ENCODE measurements at regions not wholly inside any gene's neighbourhood (a gene's known extent, or its start where the extent isn't known, plus 50 kb on each side); places are given as distances from the start of the nearest gene placed in this dataset.
"Not testable (repeated sequence)": the region's sequence is repeated elsewhere in the genome, so short reads cannot be mapped to it uniquely, and the experiment has no call there.

GRCh38 chr9:75532233-75533050 lies 358.0 kb upstream of the PCSK5 start:
- intact Hi-C loops (cut with micrococcal nuclease), result no loop called here

- intact Hi-C loops (cut with micrococcal nuclease), result no loop called here
Observed at GRCh38 chr9:75539523-75539922, 350.9 kb upstream of the PCSK5 start.

GRCh38 chr9:75540185-75540584 lies 350.3 kb upstream of the PCSK5 start:
- intact Hi-C loops (cut with micrococcal nuclease), result no loop called here

- intact Hi-C loops (cut with micrococcal nuclease), result no loop called here
Observed at GRCh38 chr9:75541734-75542133, 348.7 kb upstream of the PCSK5 start.

- intact Hi-C loops (cut with micrococcal nuclease), result loop anchor here (1.0 kb wide), 1 partner anchor 44 kb away; no protein-coding TSS in a partner anchor
Observed at GRCh38 chr9:75544815-75545214, 345.7 kb upstream of the PCSK5 start.

- intact Hi-C loops (cut with micrococcal nuclease), result loop anchor here (1.0 kb wide), 1 partner anchor 44 kb away; no protein-coding TSS in a partner anchor
Observed at GRCh38 chr9:75545287-75545686, 345.2 kb upstream of the PCSK5 start.

- intact Hi-C loops (cut with micrococcal nuclease), result no loop called here
Observed at GRCh38 chr9:75548871-75549270, 341.6 kb upstream of the PCSK5 start.

GRCh38 chr9:75551861-75552260 lies 338.6 kb upstream of the PCSK5 start:
- intact Hi-C loops (cut with micrococcal nuclease), result no loop called here

- intact Hi-C loops (cut with micrococcal nuclease), result no loop called here
Observed at GRCh38 chr9:75552941-75553340, 337.5 kb upstream of the PCSK5 start.

- intact Hi-C loops (cut with micrococcal nuclease), result not testable (repeated sequence)
Observed at GRCh38 chr9:75566813-75567212, 323.7 kb upstream of the PCSK5 start.

GRCh38 chr9:75570538-75570937 lies 319.9 kb upstream of the PCSK5 start:
- intact Hi-C loops (cut with micrococcal nuclease), result no loop called here

- intact Hi-C loops (cut with micrococcal nuclease), result no loop called here
Observed at GRCh38 chr9:75574569-75574968, 315.9 kb upstream of the PCSK5 start.

- intact Hi-C loops (cut with micrococcal nuclease), result no loop called here
Observed at GRCh38 chr9:75582870-75583269, 307.6 kb upstream of the PCSK5 start.

GRCh38 chr9:75588808-75589207 lies 301.7 kb upstream of the PCSK5 start:
- intact Hi-C loops (cut with micrococcal nuclease), result no loop called here

GRCh38 chr9:75589497-75589896 lies 301.0 kb upstream of the PCSK5 start:
- intact Hi-C loops (cut with micrococcal nuclease), result no loop called here

GRCh38 chr9:75591972-75592371 lies 298.5 kb upstream of the PCSK5 start:
- intact Hi-C loops (cut with micrococcal nuclease), result no loop called here

GRCh38 chr9:75592586-75592985 lies 297.9 kb upstream of the PCSK5 start:
- intact Hi-C loops (cut with micrococcal nuclease), result no loop called here

- intact Hi-C loops (cut with micrococcal nuclease), result no loop called here
Observed at GRCh38 chr9:75593920-75594319, 296.6 kb upstream of the PCSK5 start.

GRCh38 chr9:75599126-75599525 lies 291.3 kb upstream of the PCSK5 start:
- intact Hi-C loops (cut with micrococcal nuclease), result no loop called here

GRCh38 chr9:75601280-75601679 lies 289.2 kb upstream of the PCSK5 start:
- intact Hi-C loops (cut with micrococcal nuclease), result no loop called here

- intact Hi-C loops (cut with micrococcal nuclease), result no loop called here
Observed at GRCh38 chr9:75602060-75602459, 288.4 kb upstream of the PCSK5 start.

- intact Hi-C loops (cut with micrococcal nuclease), result no loop called here
Observed at GRCh38 chr9:75604661-75605060, 285.8 kb upstream of the PCSK5 start.

- intact Hi-C loops (cut with micrococcal nuclease), result no loop called here
Observed at GRCh38 chr9:75607521-75607920, 283.0 kb upstream of the PCSK5 start.

Data from T-helper 1 cell treated with Interleukin-12 subunit alpha and Interleukin-12 subunit beta and Interleukin-4 antibody, amounts not matched to agents 30 ng/mL and 1 ng/mL, for 36 hours (primary cell).